ENCODE measurements at regions not wholly inside any gene's neighbourhood (a gene's known extent, or its start where the extent isn't known, plus 50 kb on each side); places are given as distances from the start of the nearest gene placed in this dataset.

DNA sequence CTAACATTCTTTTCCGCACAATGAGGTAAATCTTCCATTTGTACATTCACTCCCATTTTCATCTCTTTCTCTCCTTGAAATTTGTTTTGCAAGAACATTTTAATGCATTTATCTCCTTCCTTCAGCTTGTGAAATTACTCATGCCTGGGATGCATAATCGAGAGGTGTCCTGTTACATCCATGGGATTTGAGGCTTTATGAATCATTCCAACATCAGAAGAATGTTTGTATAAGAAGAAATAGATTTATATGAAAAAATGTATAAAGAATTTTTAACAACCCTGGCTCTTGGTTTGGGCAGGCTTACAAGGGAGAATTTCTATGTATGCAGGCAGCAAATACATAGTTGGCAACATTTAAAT, 93.2 kb upstream of the MBNL1 start:
- no peaks in the 10 kb centered on the region for H3K4me1 ChIP-seq (ENCODE audit: control insufficient read depth in 4 of 4, insufficient read depth in 4 of 4, low read length in 3 of 4)
- no peak for TF ChIP-seq RXRA (IDR thresholded peaks at IDR 0.05)
- TF ChIP-seq, protein P1, sequence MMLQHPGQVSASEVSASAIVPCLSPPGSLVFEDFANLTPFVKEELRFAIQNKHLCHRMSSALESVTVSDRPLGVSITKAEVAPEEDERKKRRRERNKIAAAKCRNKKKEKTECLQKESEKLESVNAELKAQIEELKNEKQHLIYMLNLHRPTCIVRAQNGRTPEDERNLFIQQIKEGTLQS (IDR thresholded peaks at IDR 0.05): no peak
- TF ChIP-seq FOXA1 (IDR thresholded peaks at IDR 0.05): no peak
- TF ChIP-seq SP1 (IDR thresholded peaks at IDR 0.05): no peak
- no peak for TF ChIP-seq NR2F2 (IDR thresholded peaks at IDR 0.05)
- no peak for TF ChIP-seq HNF4G (IDR thresholded peaks at IDR 0.05)
- no peak for TF ChIP-seq FOXA2 (IDR thresholded peaks at IDR 0.05)
- no peak for TF ChIP-seq JUND (IDR thresholded peaks at IDR 0.05)
- TF ChIP-seq, protein P2, sequence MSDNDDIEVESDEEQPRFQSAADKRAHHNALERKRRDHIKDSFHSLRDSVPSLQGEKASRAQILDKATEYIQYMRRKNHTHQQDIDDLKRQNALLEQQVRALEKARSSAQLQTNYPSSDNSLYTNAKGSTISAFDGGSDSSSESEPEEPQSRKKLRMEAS (IDR thresholded peaks at IDR 0.05): no peak
- no peak for TF ChIP-seq GABPA (IDR thresholded peaks at IDR 0.05 in 1 of 2, conservative IDR thresholded peaks at IDR 0.05 in 1 of 2)
- TF ChIP-seq, protein P3, sequence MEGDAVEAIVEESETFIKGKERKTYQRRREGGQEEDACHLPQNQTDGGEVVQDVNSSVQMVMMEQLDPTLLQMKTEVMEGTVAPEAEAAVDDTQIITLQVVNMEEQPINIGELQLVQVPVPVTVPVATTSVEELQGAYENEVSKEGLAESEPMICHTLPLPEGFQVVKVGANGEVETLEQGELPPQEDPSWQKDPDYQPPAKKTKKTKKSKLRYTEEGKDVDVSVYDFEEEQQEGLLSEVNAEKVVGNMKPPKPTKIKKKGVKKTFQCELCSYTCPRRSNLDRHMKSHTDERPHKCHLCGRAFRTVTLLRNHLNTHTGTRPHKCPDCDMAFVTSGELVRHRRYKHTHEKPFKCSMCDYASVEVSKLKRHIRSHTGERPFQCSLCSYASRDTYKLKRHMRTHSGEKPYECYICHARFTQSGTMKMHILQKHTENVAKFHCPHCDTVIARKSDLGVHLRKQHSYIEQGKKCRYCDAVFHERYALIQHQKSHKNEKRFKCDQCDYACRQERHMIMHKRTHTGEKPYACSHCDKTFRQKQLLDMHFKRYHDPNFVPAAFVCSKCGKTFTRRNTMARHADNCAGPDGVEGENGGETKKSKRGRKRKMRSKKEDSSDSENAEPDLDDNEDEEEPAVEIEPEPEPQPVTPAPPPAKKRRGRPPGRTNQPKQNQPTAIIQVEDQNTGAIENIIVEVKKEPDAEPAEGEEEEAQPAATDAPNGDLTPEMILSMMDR (IDR thresholded peaks at IDR 0.05; ENCODE audit: low read depth, low read length, missing input control): no peak
- TF ChIP-seq YY1 (IDR thresholded peaks at IDR 0.05): no peak
- DNase-seq (ENCODE audit: low spot score): no peak
- no peak overlapping the region for H3K27ac ChIP-seq (ENCODE audit: low read depth in 1 of 2, low read length in 2 of 2)
- no peaks in the 10 kb centered on the region for H3K9me3 ChIP-seq (ENCODE audit: control insufficient read depth in 4 of 4, low read length in 3 of 4)
- no peaks in the 10 kb centered on the region for H3K36me3 ChIP-seq (ENCODE audit: control insufficient read depth in 4 of 4, insufficient read depth in 3 of 4, low read depth in 1 of 4, low read length in 3 of 4)
- H3K4me3 ChIP-seq (ENCODE audit: low read depth in 1 of 3, low read length in 3 of 3): no peak overlapping the region
- 92% methylated on average over 2 of the region's 2 CpGs for WGBS
- H3K27me3 ChIP-seq (ENCODE audit: control insufficient read depth in 4 of 4, insufficient read depth in 4 of 4, low read length in 3 of 4): no peaks in the 10 kb centered on the region
- H3K9ac ChIP-seq (ENCODE audit: low read depth in 1 of 2, low read length in 2 of 2): no peak overlapping the region

DNA sequence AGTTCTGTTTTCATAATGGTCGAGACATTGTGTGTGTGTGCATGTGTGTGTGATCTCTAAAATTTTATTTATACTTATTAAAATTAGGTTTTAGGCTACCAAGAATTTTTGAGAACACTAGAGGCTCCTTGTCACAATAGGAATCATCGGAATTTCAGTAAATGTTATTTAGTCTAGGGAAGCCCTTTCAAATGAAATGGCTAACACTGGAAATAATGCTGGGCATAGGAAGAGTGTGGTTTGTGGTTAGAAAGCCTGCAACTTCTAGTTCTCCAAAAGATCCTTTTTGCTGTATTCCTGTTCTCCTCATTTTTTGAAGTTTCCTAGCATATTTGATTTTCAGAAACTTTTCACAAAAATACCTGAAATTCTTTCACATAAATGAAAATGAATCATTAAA, 92.5 kb upstream of the MBNL1 start:
- Histone ChIP-seq H3K27ac (ENCODE audit: low read depth in 1 of 2, low read length in 2 of 2) (no peak overlapping the region), H3K27me3 (ENCODE audit: control insufficient read depth in 4 of 4, insufficient read depth in 4 of 4, low read length in 3 of 4) (no peaks in the 10 kb centered on the region), H3K9ac (ENCODE audit: low read depth in 1 of 2, low read length in 2 of 2) (no peak overlapping the region), H3K4me1 (ENCODE audit: control insufficient read depth in 4 of 4, insufficient read depth in 4 of 4, low read length in 3 of 4) (no peaks in the 10 kb centered on the region), H3K36me3 (ENCODE audit: control insufficient read depth in 4 of 4, insufficient read depth in 3 of 4, low read depth in 1 of 4, low read length in 3 of 4) (no peaks in the 10 kb centered on the region), H3K9me3 (ENCODE audit: control insufficient read depth in 4 of 4, low read length in 3 of 4) (no peaks in the 10 kb centered on the region), H3K4me3 (ENCODE audit: low read depth in 1 of 3, low read length in 3 of 3) (no peak overlapping the region)
- WGBS: 82% methylated on average over 2 of the region's 2 CpGs
- no peak for DNase-seq (ENCODE audit: low spot score)
- TF ChIP-seq, protein P4, sequence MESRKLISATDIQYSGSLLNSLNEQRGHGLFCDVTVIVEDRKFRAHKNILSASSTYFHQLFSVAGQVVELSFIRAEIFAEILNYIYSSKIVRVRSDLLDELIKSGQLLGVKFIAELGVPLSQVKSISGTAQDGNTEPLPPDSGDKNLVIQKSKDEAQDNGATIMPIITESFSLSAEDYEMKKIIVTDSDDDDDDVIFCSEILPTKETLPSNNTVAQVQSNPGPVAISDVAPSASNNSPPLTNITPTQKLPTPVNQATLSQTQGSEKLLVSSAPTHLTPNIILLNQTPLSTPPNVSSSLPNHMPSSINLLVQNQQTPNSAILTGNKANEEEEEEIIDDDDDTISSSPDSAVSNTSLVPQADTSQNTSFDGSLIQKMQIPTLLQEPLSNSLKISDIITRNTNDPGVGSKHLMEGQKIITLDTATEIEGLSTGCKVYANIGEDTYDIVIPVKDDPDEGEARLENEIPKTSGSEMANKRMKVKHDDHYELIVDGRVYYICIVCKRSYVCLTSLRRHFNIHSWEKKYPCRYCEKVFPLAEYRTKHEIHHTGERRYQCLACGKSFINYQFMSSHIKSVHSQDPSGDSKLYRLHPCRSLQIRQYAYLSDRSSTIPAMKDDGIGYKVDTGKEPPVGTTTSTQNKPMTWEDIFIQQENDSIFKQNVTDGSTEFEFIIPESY (IDR thresholded peaks at IDR 0.05): no peak
- no peak for TF ChIP-seq HNF4G (IDR thresholded peaks at IDR 0.05)
- TF ChIP-seq, protein P1 (IDR thresholded peaks at IDR 0.05): no peak
- no peak for TF ChIP-seq YY1 (IDR thresholded peaks at IDR 0.05)

DNA sequence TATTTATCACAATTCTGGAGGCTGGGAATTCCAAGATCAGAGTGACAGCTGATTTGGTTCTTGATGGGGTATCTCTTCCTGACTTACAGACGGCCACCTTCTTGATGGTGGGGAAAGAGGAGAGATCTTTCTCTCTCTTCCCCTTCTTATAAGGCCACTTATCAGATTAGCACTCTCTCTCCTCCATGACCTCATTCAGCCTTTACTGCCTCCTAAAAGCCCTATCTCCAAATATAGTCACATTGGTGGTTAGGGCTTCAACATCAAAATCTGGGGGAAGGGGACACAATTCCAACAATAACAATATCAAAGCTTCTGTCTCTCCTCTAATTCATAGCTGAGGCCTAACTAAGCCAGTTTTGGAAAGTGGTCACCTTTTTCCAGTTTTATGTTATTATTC, 91.7 kb upstream of the MBNL1 start:
- no peak overlapping the region for H3K4me3 ChIP-seq (ENCODE audit: low read depth in 1 of 3, low read length in 3 of 3)
- WGBS: 89% methylated on average over 1 of the region's 1 CpG
- no peak for DNase-seq (ENCODE audit: low spot score)
- H3K4me1 ChIP-seq (ENCODE audit: control insufficient read depth in 4 of 4, insufficient read depth in 4 of 4, low read length in 3 of 4): no peaks in the 10 kb centered on the region
- no peaks in the 10 kb centered on the region for H3K9me3 ChIP-seq (ENCODE audit: control insufficient read depth in 4 of 4, low read length in 3 of 4)
- H3K36me3 ChIP-seq (ENCODE audit: control insufficient read depth in 4 of 4, insufficient read depth in 3 of 4, low read depth in 1 of 4, low read length in 3 of 4): no peaks in the 10 kb centered on the region
- no peak overlapping the region for H3K27ac ChIP-seq (ENCODE audit: low read depth in 1 of 2, low read length in 2 of 2)
- H3K27me3 ChIP-seq (ENCODE audit: control insufficient read depth in 4 of 4, insufficient read depth in 4 of 4, low read length in 3 of 4): no peaks in the 10 kb centered on the region
- TF ChIP-seq JUND (IDR thresholded peaks at IDR 0.05) (no peak), NR2F2 (IDR thresholded peaks at IDR 0.05) (no peak), HNF4G (IDR thresholded peaks at IDR 0.05) (no peak), SP1 (IDR thresholded peaks at IDR 0.05) (no peak), EGR1 (IDR thresholded peaks at IDR 0.05; ENCODE audit: low read depth in 2 of 2) (no peak)
- TF ChIP-seq, protein P5, sequence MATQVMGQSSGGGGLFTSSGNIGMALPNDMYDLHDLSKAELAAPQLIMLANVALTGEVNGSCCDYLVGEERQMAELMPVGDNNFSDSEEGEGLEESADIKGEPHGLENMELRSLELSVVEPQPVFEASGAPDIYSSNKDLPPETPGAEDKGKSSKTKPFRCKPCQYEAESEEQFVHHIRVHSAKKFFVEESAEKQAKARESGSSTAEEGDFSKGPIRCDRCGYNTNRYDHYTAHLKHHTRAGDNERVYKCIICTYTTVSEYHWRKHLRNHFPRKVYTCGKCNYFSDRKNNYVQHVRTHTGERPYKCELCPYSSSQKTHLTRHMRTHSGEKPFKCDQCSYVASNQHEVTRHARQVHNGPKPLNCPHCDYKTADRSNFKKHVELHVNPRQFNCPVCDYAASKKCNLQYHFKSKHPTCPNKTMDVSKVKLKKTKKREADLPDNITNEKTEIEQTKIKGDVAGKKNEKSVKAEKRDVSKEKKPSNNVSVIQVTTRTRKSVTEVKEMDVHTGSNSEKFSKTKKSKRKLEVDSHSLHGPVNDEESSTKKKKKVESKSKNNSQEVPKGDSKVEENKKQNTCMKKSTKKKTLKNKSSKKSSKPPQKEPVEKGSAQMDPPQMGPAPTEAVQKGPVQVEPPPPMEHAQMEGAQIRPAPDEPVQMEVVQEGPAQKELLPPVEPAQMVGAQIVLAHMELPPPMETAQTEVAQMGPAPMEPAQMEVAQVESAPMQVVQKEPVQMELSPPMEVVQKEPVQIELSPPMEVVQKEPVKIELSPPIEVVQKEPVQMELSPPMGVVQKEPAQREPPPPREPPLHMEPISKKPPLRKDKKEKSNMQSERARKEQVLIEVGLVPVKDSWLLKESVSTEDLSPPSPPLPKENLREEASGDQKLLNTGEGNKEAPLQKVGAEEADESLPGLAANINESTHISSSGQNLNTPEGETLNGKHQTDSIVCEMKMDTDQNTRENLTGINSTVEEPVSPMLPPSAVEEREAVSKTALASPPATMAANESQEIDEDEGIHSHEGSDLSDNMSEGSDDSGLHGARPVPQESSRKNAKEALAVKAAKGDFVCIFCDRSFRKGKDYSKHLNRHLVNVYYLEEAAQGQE (IDR thresholded peaks at IDR 0.05): no peak
- TF ChIP-seq, protein P2 (IDR thresholded peaks at IDR 0.05): no peak
- TF ChIP-seq, protein P4 (IDR thresholded peaks at IDR 0.05): no peak
- no peak overlapping the region for H3K9ac ChIP-seq (ENCODE audit: low read depth in 1 of 2, low read length in 2 of 2)
